Skeletal muscle tissue (tissue), 3 donors: ENCODE measurements at regions not wholly inside any gene's neighbourhood (a gene's known extent, or its start where the extent isn't known, plus 50 kb on each side); places are given as distances from the start of the nearest gene placed in this dataset.

Experiments used
- H3K27ac ChIP-seq: one replicate; pipeline ENCODE4 v1.7.0; 2013; ENCODE audit warnings: mild to moderate bottlenecking, low read depth, low read length, inconsistent platforms
- H3K27me3 ChIP-seq, 3 donors: one replicate each; pipeline ENCODE4 v1.7.0; 2013; ENCODE audit warnings: low read length in 3 of 3; ENCODE audit not compliant: control insufficient read depth in 3 of 3, insufficient read depth in 3 of 3
- H3K36me3 ChIP-seq, 3 donors: one replicate each; pipeline ENCODE4 v1.7.0; 2013; ENCODE audit warnings: low read length in 3 of 3; ENCODE audit not compliant: control insufficient read depth in 3 of 3, insufficient read depth in 3 of 3
- H3K4me1 ChIP-seq, 3 donors: one replicate each; pipeline ENCODE4 v1.7.0; 2013; ENCODE audit warnings: low read length in 3 of 3, mild to moderate bottlenecking in 3 of 3; ENCODE audit not compliant: control insufficient read depth in 3 of 3, insufficient read depth in 3 of 3
- H3K4me3 ChIP-seq, 3 donors: one replicate each; pipeline ENCODE4 v1.7.0; 2013; ENCODE audit warnings: low read length in 3 of 3
- H3K9ac ChIP-seq, 3 donors: one replicate each; pipeline ENCODE4 v1.7.0; 2013; ENCODE audit warnings: low read length in 3 of 3, mild to moderate bottlenecking in 3 of 3, moderate library complexity in 2 of 3, low read depth in 1 of 3
- H3K9me3 ChIP-seq, 3 donors: one replicate each; pipeline ENCODE4 v1.7.0; 2013; ENCODE audit warnings: low read length in 3 of 3; ENCODE audit not compliant: control insufficient read depth in 3 of 3
- donor health status: Osteomylitis.

DNA sequence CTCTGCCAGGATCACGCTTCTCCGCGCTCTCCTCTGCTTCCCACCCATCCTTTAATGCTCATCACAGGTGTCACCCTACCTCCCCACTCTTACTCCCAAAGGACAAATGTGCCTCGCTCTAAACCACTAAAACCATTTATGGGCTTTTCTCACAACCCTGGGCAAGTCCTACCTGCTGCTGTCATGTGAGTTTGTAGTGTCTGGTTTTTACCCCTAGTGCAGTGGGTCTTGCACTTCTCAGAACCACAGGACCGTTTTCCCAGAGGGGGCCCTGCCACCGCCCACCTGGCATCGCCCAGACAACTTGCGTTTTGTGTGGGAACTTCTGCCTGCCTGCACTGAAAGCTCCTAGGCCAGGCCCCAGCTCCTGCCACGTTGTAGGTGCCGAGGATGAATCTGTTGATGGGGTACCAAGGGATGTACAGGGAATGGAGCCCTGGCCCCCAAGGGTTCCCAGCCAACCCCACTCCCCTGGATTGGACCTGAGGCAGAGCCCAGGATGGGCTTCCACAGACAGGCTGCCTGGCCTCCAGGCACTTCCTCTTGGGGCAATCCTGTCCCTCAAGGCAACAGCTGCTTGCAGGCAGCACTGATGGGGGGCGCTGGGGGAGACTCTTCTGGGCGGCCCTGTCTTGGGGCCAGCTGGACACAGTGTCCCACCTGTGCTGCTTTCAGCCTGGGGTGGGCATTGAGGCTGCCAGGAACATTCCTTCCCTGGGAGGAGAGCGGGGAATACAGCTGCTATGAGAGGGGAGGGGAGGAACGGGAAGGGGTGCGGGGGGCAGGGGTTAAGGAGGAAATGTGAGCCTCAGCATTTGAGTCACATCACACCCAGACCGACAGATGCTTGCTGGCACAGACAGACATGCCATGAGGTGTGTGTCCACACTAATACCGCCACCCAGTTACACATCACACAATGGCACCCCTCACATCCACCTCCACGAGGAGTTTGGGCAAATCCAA is 176.3 kb downstream of the ZFP36L2 start:
- Histone ChIP-seq H3K9me3 (no peaks in the 10 kb centered on the region), H3K4me1 (peaks cover 13 to 40% (median 18%) of the 10 kb centered on the region in 3 donors), H3K27me3 (no peaks in the 10 kb centered on the region), H3K4me3 (no peak overlapping the region), H3K27ac (no peak overlapping the region), H3K36me3 (no peaks in the 10 kb centered on the region), H3K9ac (peak overlapping the region in 1 of 3 donors; percentile 10)

DNA sequence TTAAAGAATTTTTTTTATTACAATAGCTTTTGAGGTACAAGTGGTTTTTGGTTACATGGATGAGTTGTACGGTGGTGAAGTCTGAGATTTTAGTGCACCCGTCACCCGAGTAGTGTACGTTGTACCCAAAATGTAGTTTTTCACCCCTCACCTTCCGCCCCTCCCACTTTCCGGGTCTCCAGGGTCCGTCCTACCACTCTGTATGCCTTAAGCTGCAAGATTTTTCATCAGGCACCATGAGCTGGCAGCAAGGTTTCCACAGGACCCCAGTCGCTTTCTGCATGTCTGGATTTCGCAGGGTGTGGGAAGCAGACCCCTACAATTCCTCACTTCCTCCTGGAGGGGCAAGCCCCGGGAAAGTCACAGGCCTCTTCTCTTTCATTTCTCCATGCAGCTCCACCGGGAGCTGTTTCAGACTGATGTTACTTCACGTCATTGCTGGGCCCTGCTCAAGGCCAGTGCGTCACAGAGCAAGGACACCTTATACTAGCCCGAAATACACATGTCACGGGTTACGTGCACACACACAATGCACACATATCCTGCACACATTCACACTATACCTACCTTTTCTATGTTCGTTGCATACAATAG is 179.1 kb downstream of the ZFP36L2 start:
- Histone ChIP-seq H3K27ac (no peak overlapping the region), H3K27me3 (no peaks in the 10 kb centered on the region), H3K4me3 (no peak overlapping the region), H3K9ac (no peak overlapping the region), H3K9me3 (no peaks in the 10 kb centered on the region), H3K36me3 (no peaks in the 10 kb centered on the region), H3K4me1 (peaks cover 13 to 34% (median 13%) of the 10 kb centered on the region in 3 donors)

DNA sequence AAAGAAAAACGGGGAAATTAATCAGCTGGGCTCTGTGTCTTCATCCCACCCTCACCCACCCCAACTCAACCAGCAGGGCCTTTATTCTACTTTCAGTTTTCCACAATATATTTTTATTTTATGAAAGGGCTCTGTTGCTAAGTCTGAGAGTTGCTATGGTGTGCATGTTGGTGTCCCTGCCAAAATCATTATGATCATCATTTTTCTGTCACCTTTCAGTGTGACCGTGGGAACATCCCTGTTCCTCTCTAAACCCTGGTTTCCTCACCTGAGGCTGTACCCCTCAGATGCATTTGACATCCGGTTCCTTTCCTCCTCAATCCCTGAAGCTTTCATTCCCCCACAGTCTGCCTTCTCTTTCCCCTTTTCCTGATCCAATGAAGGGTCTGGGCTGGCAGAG is 180.5 kb downstream of the ZFP36L2 start:
- H3K4me1 ChIP-seq = peaks cover 13 to 29% (median 13%) of the 10 kb centered on the region in 3 donors
- peak overlapping the region; percentile 44 for H3K27ac ChIP-seq
- H3K9me3 ChIP-seq = no peaks in the 10 kb centered on the region
- no peak overlapping the region for H3K4me3 ChIP-seq
- no peaks in the 10 kb centered on the region for H3K36me3 ChIP-seq
- no peak overlapping the region for H3K9ac ChIP-seq
- H3K27me3 ChIP-seq = no peaks in the 10 kb centered on the region

DNA sequence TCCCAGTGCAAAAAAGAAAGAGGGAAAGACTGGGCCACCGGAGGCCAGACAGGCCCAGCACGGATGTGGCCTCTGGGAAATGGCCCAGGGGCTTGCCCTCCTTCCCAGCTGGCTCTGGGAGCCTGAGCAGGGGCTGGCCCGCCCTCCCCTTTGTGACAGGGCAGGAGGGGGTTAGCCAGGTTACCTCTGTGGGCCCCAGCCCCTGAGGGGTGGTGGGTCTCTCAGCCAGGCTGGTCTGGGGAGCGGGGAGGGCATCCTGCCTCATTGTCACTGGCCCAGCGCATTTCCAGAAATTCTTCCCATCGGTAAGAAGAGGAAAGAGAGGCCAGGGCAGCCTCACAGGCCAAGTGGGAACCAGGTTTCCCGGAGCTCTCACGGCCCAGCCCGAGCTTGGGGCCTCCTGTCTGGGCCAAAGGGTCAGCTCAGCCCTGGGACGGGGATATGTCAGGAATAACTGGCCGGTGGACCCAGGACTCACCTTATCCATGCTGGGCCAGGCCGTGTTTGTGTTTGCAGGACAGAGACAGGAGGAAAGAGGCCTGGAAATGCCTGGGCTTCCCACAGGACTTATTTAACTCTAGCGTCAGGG is 182.2 kb downstream of the ZFP36L2 start:
- Histone ChIP-seq H3K4me3 (no peak overlapping the region), H3K4me1 (peaks cover 9 to 19% (median 13%) of the 10 kb centered on the region in 3 donors), H3K27ac (peak overlapping the region; percentile 40), H3K9ac (peak overlapping the region in 1 of 3 donors; percentile 25), H3K27me3 (no peaks in the 10 kb centered on the region), H3K36me3 (no peaks in the 10 kb centered on the region), H3K9me3 (no peaks in the 10 kb centered on the region)

DNA sequence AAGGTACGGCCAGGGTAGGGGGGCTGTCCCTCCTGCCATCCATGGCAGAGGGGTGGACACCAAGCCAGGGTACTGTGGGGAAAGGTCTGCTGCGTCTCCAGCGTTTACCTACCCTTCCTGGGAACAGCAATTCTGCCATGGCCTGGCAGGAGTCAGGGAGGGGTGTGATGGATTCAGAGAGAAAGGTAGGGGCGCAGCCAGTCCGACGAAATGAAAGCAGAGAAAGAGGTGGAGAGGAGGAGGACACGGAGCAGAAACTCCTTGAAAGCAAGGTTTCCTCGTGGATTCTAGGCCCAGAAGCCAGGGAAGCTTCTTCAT is 182.9 kb downstream of the ZFP36L2 start:
- Histone ChIP-seq H3K4me1 (peaks cover 9 to 19% (median 13%) of the 10 kb centered on the region in 3 donors), H3K27ac (peak overlapping the region; percentile 40), H3K4me3 (no peak overlapping the region), H3K36me3 (no peaks in the 10 kb centered on the region), H3K9ac (no peak overlapping the region), H3K9me3 (no peaks in the 10 kb centered on the region), H3K27me3 (no peaks in the 10 kb centered on the region)

DNA sequence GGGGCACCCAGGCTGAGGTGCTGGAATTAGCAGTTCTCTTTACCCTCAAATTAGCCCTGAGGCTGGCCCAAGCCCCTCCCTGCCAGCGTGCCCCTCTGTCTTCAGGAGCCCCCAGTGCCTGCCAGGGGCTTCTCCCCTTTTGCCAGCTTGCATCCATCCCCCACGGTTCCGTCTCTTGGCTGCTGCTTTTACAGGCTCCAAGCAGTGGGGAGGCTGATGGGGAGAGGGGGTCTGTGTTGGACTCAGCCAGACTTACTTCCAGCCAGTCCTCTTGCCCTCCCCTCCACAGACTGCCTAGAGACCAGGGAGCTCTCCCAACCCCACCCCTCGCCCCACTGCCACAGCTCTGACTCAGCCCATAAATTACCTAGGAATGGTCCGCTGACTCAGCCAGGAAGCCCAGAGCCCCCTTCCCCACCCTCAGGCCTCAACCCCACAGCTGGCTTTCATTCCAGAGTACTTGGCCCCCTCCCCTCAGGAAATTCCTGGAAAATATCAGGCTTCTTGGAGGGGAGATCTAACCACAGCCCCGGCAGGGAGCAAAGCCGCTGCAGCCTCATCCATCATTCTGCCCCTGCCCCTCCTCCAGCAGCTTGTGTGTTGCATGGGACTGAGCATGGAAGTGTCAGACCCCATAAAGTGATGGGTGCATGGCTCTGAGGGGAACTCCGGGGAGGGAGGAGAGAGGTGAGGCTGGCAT is 184.6 kb downstream of the ZFP36L2 start:
- H3K4me3 ChIP-seq = no peak overlapping the region
- no peak overlapping the region for H3K27ac ChIP-seq
- H3K9ac ChIP-seq = no peak overlapping the region
- H3K27me3 ChIP-seq = no peaks in the 10 kb centered on the region
- no peaks in the 10 kb centered on the region for H3K9me3 ChIP-seq
- H3K4me1 ChIP-seq = peaks cover 6 to 13% (median 9%) of the 10 kb centered on the region in 3 donors
- H3K36me3 ChIP-seq = no peaks in the 10 kb centered on the region

DNA sequence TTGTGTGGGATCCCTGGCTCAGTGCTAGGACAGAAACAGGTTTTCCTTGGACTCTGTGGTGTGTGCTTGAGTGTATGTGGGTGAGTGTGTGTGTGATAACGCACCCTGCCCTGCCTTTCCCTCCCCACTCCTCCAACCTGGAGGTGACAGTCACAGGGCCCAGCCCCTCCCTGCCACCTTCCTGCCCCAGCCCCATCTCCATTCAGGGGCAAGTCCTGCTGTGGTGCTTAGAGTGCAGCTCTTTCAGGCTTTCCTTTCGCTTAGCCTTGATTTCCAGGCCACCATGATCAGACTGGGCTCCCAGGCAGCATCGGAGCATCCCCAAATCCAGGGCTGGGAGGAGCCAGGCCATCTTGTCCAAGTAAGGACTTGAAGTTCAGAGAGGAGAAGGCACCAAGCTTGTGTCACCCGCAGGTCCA is 185.2 kb downstream of the ZFP36L2 start:
- no peak overlapping the region for H3K4me3 ChIP-seq
- no peak overlapping the region for H3K27ac ChIP-seq
- no peaks in the 10 kb centered on the region for H3K9me3 ChIP-seq
- no peaks in the 10 kb centered on the region for H3K27me3 ChIP-seq
- H3K36me3 ChIP-seq = no peaks in the 10 kb centered on the region
- no peak overlapping the region for H3K9ac ChIP-seq
- peaks cover under 1 to 8% (median 3%) of the 10 kb centered on the region in 3 donors for H3K4me1 ChIP-seq

DNA sequence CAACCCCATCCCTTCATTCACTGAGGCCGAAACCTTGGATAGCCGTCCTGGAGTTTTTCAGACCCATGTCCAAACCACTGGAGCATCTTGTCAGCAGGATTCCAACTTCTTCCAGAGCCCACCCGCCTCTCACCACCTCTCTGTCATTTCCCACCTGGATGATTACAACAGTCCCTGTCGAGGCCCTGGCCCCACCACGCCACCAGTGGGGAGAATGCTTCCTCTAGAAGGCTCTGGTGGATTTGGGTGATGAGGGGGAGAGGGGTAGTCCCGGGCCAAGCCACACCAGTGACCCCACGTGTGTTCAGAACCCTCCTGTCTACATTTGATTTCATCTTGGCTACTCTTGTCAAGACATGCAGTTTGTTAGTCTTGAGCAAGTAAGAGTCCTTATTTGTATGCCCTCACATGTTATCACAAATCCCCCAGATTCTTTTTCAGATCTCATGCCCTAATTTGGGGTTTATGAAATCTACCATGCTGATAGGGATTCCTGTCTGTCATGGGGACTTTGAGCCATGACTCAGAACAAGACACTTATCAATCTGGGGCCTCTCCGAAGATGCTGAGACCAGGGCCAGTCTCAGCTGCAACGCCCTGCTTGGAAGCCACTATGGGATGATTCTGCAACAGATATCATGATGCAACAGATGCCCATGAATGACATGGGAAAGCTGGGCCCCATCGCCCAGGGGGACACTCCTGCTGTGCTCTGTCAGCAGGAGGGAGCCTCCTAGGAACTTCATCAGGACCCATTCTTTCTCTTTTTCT is 186.1 kb downstream of the ZFP36L2 start:
- peaks cover 0 to 5% (median 0%) of the 10 kb centered on the region in 3 donors for H3K4me1 ChIP-seq

DNA sequence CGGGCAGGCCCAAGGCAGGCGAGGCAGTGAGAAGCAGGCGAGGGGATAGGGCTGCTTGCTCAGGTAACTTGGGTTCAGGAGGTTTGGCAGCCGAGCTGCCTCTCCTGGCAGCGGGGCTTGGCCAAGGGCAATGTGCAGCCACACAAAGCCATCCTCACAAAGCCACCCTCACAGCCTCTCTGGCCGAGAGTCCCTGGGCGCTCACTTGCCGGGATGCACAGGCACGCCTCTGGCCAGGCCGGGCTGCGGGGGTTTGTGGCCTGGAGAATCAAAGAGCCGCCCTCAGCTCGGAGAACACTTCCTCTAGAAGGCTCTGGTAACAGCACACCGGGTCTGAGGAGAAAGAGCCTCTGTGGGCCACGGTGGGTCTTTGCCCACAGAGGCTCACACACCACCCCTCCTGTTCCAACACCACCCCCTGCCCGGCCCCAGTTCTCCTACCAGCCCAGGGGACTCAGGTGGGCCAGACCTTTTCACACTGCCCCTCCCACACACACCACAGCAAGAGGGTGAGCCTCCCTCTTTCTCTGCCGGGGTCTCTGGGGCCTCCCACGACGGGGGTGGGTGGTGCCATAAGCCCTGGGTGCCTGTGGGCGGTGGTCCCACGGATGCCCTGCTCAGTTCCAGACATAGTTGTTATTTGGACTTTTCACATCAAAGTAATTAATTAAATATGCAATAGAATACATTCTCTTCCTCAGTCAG is 186.9 kb downstream of the ZFP36L2 start:
- Histone ChIP-seq H3K4me3 (no peak overlapping the region), H3K36me3 (no peaks in the 10 kb centered on the region), H3K9me3 (no peaks in the 10 kb centered on the region), H3K4me1 (peaks cover 0 to 4% (median 0%) of the 10 kb centered on the region in 3 donors), H3K27ac (no peak overlapping the region), H3K27me3 (no peaks in the 10 kb centered on the region), H3K9ac (no peak overlapping the region)

More for the DNA sequence above, 186.1 kb downstream of the ZFP36L2 start:
- Histone ChIP-seq H3K27me3 (no peaks in the 10 kb centered on the region), H3K36me3 (no peaks in the 10 kb centered on the region), H3K9me3 (no peaks in the 10 kb centered on the region), H3K4me3 (no peak overlapping the region), H3K9ac (no peak overlapping the region), H3K27ac (no peak overlapping the region)
